K562 (cell line): ENCODE measurements at regions not wholly inside any gene's neighbourhood (a gene's known extent, or its start where the extent isn't known, plus 50 kb on each side); places are given as distances from the start of the nearest gene placed in this dataset.

Source experiments
- CREB1 ChIP-seq, 2 experiments: sonication (generic) in 1 of 2; formaldehyde crosslinking in 1 of 2; IDR thresholded peaks; 2 replicates each; pipeline versions ENCODE4 v1.6.1 to v1.8.0; 2012 to 2022; ENCODE audit warnings: inconsistent platforms in 1 of 2, mild to moderate bottlenecking in 1 of 2, missing genetic modification reagents in 1 of 2, moderate library complexity in 1 of 2
- DPF2 ChIP-seq: fragments of 450-650 bp; IDR thresholded peaks from 2 replicates; pipeline ENCODE4 v1.6.1; 2016
- EGR1 ChIP-seq: fragments of 450-650 bp; conservative IDR thresholded peaks from 2 replicates; pipeline ENCODE4 v1.6.1; 2017; ENCODE audit warnings: mild to moderate bottlenecking
- FUS ChIP-seq: fragments of 200-400 bp; formaldehyde crosslinking; optimal IDR thresholded peaks from 2 replicates; pipeline ENCODE3; 2017; ENCODE audit warnings: low read depth, low read length
- HDAC3 ChIP-seq: fragments of 450-650 bp; IDR thresholded peaks from 2 replicates; pipeline ENCODE4 v1.6.1; 2018; ENCODE audit warnings: borderline replicate concordance, mild to moderate bottlenecking, moderate library complexity; ENCODE audit not compliant: partially characterized antibody
- MXI1 ChIP-seq: IDR thresholded peaks from 2 replicates; pipeline ENCODE4 v1.6.1; 2011; ENCODE audit warnings: low read depth, mild to moderate bottlenecking, improper control_type of control experiment, low read length
- PTBP1 ChIP-seq: fragments of 200-400 bp; formaldehyde crosslinking; IDR thresholded peaks from 2 replicates; pipeline ENCODE4 v1.6.1; 2017; ENCODE audit warnings: low read depth, low read length
- SNRNP70 ChIP-seq: fragments of 200-400 bp; formaldehyde crosslinking; optimal IDR thresholded peaks from 2 replicates; pipeline ENCODE3; 2017; ENCODE audit warnings: low read depth, low read length
- TF ChIP-seq, protein P1 (sequence below): fragments of 250-450 bp; sonication (Bioruptor Pico); IDR thresholded peaks from 2 replicates; pipeline ENCODE4 v1.8.0; 2021; ENCODE audit warnings: moderate library complexity, mild to moderate bottlenecking, inconsistent platforms
- TF ChIP-seq, protein P2 (sequence below): fragments of 450-650 bp; IDR thresholded peaks from 2 replicates; pipeline ENCODE4 v1.6.1; 2017; ENCODE audit warnings: antibody characterized with exemption, mild to moderate bottlenecking
- TF ChIP-seq, protein P3 (sequence below): fragments of 450-650 bp; IDR thresholded peaks from 2 replicates; pipeline ENCODE4 v1.6.1; 2016; ENCODE audit warnings: mild to moderate bottlenecking, moderate library complexity

DNA sequence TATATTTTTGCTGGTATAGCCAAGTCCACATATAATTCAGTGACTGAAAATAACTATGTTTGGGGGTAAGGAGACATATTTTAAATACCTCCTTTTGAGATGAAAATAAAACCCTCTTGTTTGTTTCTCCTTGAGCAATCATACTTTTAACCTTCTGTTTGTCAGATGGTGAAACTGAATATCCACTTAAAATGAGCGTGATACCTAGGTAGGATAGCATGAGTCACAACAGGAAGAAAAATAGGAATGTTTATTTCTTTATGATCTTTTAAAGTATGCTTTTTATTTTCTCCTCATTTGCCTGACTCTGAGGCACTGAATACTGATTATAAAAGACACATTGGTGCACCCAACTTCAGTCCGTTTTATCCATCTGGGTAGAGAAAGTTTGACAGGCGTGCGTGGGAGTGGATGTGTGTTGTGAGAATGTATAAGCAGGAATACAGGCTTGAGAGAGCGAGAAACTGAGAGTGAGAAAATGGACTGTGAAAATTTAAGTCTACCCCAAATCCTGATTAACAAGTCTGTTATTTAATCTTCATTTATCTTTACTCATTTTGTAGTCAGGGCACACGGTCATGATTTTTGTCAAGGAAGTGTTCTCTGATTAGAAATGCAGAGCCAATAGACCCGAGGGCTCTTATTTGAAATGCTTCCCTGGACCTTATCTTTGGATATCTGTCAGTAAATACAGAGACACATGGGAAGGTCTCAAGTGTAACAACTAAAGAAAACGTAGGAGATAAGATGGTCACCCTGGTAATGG is 62.1 kb upstream of the ANTXR2 start (continued):
- TF ChIP-seq PTBP1, result no peak
- TF ChIP-seq DPF2, result peak; percentile 81
- peak; percentile 95 for TF ChIP-seq EGR1
- TF ChIP-seq, protein P1, sequence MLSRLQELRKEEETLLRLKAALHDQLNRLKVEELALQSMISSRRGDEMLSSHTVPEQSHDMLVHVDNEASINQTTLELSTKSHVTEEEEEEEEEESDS (CRISPR knock-in tag), result no peak
- TF ChIP-seq HDAC3, result peak; percentile 24
- no peak for TF ChIP-seq FUS
- TF ChIP-seq, protein P2, sequence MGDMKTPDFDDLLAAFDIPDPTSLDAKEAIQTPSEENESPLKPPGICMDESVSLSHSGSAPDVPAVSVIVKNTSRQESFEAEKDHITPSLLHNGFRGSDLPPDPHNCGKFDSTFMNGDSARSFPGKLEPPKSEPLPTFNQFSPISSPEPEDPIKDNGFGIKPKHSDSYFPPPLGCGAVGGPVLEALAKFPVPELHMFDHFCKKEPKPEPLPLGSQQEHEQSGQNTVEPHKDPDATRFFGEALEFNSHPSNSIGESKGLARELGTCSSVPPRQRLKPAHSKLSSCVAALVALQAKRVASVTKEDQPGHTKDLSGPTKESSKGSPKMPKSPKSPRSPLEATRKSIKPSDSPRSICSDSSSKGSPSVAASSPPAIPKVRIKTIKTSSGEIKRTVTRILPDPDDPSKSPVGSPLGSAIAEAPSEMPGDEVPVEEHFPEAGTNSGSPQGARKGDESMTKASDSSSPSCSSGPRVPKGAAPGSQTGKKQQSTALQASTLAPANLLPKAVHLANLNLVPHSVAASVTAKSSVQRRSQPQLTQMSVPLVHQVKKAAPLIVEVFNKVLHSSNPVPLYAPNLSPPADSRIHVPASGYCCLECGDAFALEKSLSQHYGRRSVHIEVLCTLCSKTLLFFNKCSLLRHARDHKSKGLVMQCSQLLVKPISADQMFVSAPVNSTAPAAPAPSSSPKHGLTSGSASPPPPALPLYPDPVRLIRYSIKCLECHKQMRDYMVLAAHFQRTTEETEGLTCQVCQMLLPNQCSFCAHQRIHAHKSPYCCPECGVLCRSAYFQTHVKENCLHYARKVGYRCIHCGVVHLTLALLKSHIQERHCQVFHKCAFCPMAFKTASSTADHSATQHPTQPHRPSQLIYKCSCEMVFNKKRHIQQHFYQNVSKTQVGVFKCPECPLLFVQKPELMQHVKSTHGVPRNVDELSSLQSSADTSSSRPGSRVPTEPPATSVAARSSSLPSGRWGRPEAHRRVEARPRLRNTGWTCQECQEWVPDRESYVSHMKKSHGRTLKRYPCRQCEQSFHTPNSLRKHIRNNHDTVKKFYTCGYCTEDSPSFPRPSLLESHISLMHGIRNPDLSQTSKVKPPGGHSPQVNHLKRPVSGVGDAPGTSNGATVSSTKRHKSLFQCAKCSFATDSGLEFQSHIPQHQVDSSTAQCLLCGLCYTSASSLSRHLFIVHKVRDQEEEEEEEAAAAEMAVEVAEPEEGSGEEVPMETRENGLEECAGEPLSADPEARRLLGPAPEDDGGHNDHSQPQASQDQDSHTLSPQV, result peak; percentile 80
- TF ChIP-seq MXI1, result no peak
- TF ChIP-seq, protein P3, sequence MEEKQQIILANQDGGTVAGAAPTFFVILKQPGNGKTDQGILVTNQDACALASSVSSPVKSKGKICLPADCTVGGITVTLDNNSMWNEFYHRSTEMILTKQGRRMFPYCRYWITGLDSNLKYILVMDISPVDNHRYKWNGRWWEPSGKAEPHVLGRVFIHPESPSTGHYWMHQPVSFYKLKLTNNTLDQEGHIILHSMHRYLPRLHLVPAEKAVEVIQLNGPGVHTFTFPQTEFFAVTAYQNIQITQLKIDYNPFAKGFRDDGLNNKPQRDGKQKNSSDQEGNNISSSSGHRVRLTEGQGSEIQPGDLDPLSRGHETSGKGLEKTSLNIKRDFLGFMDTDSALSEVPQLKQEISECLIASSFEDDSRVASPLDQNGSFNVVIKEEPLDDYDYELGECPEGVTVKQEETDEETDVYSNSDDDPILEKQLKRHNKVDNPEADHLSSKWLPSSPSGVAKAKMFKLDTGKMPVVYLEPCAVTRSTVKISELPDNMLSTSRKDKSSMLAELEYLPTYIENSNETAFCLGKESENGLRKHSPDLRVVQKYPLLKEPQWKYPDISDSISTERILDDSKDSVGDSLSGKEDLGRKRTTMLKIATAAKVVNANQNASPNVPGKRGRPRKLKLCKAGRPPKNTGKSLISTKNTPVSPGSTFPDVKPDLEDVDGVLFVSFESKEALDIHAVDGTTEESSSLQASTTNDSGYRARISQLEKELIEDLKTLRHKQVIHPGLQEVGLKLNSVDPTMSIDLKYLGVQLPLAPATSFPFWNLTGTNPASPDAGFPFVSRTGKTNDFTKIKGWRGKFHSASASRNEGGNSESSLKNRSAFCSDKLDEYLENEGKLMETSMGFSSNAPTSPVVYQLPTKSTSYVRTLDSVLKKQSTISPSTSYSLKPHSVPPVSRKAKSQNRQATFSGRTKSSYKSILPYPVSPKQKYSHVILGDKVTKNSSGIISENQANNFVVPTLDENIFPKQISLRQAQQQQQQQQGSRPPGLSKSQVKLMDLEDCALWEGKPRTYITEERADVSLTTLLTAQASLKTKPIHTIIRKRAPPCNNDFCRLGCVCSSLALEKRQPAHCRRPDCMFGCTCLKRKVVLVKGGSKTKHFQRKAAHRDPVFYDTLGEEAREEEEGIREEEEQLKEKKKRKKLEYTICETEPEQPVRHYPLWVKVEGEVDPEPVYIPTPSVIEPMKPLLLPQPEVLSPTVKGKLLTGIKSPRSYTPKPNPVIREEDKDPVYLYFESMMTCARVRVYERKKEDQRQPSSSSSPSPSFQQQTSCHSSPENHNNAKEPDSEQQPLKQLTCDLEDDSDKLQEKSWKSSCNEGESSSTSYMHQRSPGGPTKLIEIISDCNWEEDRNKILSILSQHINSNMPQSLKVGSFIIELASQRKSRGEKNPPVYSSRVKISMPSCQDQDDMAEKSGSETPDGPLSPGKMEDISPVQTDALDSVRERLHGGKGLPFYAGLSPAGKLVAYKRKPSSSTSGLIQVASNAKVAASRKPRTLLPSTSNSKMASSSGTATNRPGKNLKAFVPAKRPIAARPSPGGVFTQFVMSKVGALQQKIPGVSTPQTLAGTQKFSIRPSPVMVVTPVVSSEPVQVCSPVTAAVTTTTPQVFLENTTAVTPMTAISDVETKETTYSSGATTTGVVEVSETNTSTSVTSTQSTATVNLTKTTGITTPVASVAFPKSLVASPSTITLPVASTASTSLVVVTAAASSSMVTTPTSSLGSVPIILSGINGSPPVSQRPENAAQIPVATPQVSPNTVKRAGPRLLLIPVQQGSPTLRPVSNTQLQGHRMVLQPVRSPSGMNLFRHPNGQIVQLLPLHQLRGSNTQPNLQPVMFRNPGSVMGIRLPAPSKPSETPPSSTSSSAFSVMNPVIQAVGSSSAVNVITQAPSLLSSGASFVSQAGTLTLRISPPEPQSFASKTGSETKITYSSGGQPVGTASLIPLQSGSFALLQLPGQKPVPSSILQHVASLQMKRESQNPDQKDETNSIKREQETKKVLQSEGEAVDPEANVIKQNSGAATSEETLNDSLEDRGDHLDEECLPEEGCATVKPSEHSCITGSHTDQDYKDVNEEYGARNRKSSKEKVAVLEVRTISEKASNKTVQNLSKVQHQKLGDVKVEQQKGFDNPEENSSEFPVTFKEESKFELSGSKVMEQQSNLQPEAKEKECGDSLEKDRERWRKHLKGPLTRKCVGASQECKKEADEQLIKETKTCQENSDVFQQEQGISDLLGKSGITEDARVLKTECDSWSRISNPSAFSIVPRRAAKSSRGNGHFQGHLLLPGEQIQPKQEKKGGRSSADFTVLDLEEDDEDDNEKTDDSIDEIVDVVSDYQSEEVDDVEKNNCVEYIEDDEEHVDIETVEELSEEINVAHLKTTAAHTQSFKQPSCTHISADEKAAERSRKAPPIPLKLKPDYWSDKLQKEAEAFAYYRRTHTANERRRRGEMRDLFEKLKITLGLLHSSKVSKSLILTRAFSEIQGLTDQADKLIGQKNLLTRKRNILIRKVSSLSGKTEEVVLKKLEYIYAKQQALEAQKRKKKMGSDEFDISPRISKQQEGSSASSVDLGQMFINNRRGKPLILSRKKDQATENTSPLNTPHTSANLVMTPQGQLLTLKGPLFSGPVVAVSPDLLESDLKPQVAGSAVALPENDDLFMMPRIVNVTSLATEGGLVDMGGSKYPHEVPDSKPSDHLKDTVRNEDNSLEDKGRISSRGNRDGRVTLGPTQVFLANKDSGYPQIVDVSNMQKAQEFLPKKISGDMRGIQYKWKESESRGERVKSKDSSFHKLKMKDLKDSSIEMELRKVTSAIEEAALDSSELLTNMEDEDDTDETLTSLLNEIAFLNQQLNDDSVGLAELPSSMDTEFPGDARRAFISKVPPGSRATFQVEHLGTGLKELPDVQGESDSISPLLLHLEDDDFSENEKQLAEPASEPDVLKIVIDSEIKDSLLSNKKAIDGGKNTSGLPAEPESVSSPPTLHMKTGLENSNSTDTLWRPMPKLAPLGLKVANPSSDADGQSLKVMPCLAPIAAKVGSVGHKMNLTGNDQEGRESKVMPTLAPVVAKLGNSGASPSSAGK, result no peak; the same call in 1 of the 2 replicates
- no peak for TF ChIP-seq SNRNP70
- peak; percentile 6; the same call in 1 of the 2 replicates for TF ChIP-seq CREB1 (IDR thresholded peaks at IDR 0.05)
- no peak for TF ChIP-seq CREB1 (CRISPR knock-in tag; IDR thresholded peaks at IDR 0.05)
